K562 (cell line): ENCODE measurements at regions not wholly inside any gene's neighbourhood (a gene's known extent, or its start where the extent isn't known, plus 50 kb on each side); places are given as distances from the start of the nearest gene placed in this dataset.

Experiments used
- ATAC-seq: fragments of 200-7000 bp; cut with Tn5 transposase; 3 replicates; pipeline ENCODE4 v1.9.1; 2020; ENCODE audit warnings: moderate library complexity
- BruUV-seq: library from RNA; stranded (reverse); fragments of 400-500 nt; replicated peaks from 2 replicates; lab custom pipeline; 2021; lab: Mats Ljungman, UMichigan
- CTCF ChIA-PET: fragments of 300-600 bp; formaldehyde crosslinking; extraction: SDS; loops from one replicate; lab custom pipeline; 2021; ENCODE audit warnings: low intra/inter-chr PET ratio; lab: Yijun Ruan, JAX
- POLR2A ChIA-PET: fragments of 300-600, 350-650 bp; sonication (Branson Sonifier 250); formaldehyde crosslinking; extraction: SDS; loops from one replicate; lab custom pipeline; 2021; ENCODE audit warnings: antibody characterized with exemption, inconsistent platforms; lab: Yijun Ruan, JAX
- DNase-seq, 4 experiments: peaks; one replicate each; pipeline versions ENCODE4 v3.0.0 to v3.0.0-alpha.2; 2011 to 2018; ENCODE audit warnings: low spot score in 3 of 4, mixed read lengths in 3 of 4; ENCODE audit errors: extremely low read depth in 1 of 4
- FAIRE-seq: peaks from 2 replicates; lab custom pipeline; 2011; peaks lifted over from hg19 to GRCh38; lab: Jason Lieb, UNC
- H2AFZ ChIP-seq: 2 replicates; pipeline ENCODE4 v1.6.0; 2011; ENCODE audit warnings: low read depth, low read length, control low read depth, inconsistent platforms
- H3K27ac ChIP-seq: fragments of 200-600 bp; 3 replicates; pipeline ENCODE4 v1.8.0; 2011; ENCODE audit warnings: low read depth, mild to moderate bottlenecking, control low read depth, inconsistent platforms, low read length, moderate library complexity, mixed read lengths; ENCODE audit errors: extremely low read depth
- H3K27me3 ChIP-seq, 2 experiments: fragments of 300-600 bp in 1 of 2; 2 replicates in 1 of 2; 3 replicates in 1 of 2; pipeline versions ENCODE4 v1.6.0 to v1.8.0; 2011; ENCODE audit warnings: inconsistent platforms in 2 of 2, low read length in 2 of 2, mild to moderate bottlenecking in 1 of 2, mixed read lengths in 1 of 2, moderate library complexity in 1 of 2; ENCODE audit not compliant: control insufficient read depth in 2 of 2, insufficient read depth in 2 of 2
- H3K36me3 ChIP-seq: fragments of 300-600 bp; 3 replicates; pipeline ENCODE4 v1.8.0; 2011; ENCODE audit warnings: mild to moderate bottlenecking, low read length, inconsistent platforms; ENCODE audit not compliant: control insufficient read depth, insufficient read depth
- H3K4me1 ChIP-seq, 2 experiments: fragments of 200-600 bp in 1 of 2; replicated peaks in 1 of 2; 2 replicates in 1 of 2; 3 replicates in 1 of 2; pipeline versions ENCODE4 v1.5.1 to v1.8.0; 2011; ENCODE audit warnings: inconsistent platforms in 2 of 2, low read length in 2 of 2, mild to moderate bottlenecking in 1 of 2, mixed read lengths in 1 of 2, moderate library complexity in 1 of 2; ENCODE audit not compliant: control insufficient read depth in 2 of 2, insufficient read depth in 2 of 2
- H3K4me2 ChIP-seq: 2 replicates; pipeline ENCODE4 v1.6.1; 2011; ENCODE audit warnings: low read length, control low read depth, inconsistent platforms, mixed read lengths; ENCODE audit not compliant: insufficient read depth
- H3K4me3 ChIP-seq: fragments of 200-600 bp; sonication (generic), shearing (Covaris generic); 2 replicates; pipeline ENCODE4 v1.5.1; 2016; ENCODE audit warnings: control low read depth, inconsistent platforms
- H3K79me2 ChIP-seq: fragments of 200-600 bp; 3 replicates; pipeline ENCODE4 v1.8.0; 2011; ENCODE audit warnings: low read length, inconsistent platforms; ENCODE audit not compliant: control insufficient read depth, insufficient read depth
- H3K9ac ChIP-seq, 2 experiments: 2 replicates each; pipeline versions ENCODE4 v1.6.0 to v1.6.1; 2011; ENCODE audit warnings: low read depth in 2 of 2, low read length in 2 of 2, control low read depth in 1 of 2, inconsistent platforms in 1 of 2, mild to moderate bottlenecking in 1 of 2, mixed read lengths in 1 of 2; ENCODE audit not compliant: insufficient read depth in 1 of 2
- H3K9me1 ChIP-seq: one replicate; pipeline ENCODE4 v1.6.0; 2011; ENCODE audit warnings: inconsistent platforms, mild to moderate bottlenecking, low read length, moderate library complexity; ENCODE audit not compliant: control insufficient read depth, insufficient read depth
- H3K9me3 ChIP-seq: replicated peaks from 2 replicates; pipeline ENCODE4 v1.5.1; 2011; ENCODE audit warnings: low read depth, low read length, inconsistent platforms; ENCODE audit not compliant: control insufficient read depth, insufficient read depth
- H4K20me1 ChIP-seq: replicated peaks from 2 replicates; pipeline ENCODE4 v1.6.1; 2011; ENCODE audit warnings: low read length, inconsistent platforms, mixed read lengths; ENCODE audit not compliant: control insufficient read depth, insufficient read depth
- ESRRB ChIP-seq: fragments of 250-450 bp; sonication (Bioruptor Pico); IDR thresholded peaks from 2 replicates; pipeline ENCODE4 v1.5.0; 2020; ENCODE audit warnings: mild to moderate bottlenecking, moderate library complexity, borderline replicate concordance
- NR2C2 ChIP-seq, 2 experiments: fragments of 200-800 bp in 1 of 2; sonication (Bioruptor generic) in 1 of 2; sonication (generic) in 1 of 2; formaldehyde crosslinking in 1 of 2; IDR thresholded peaks; 2 replicates each; pipeline versions ENCODE4 v1.6.1 to v1.8.0; 2016 to 2022; ENCODE audit warnings: mild to moderate bottlenecking in 1 of 2, missing compliant biosample characterization in 1 of 2, missing genetic modification characterization in 1 of 2, missing genetic modification reagents in 1 of 2
- POLR2AphosphoS5 ChIP-seq: IDR thresholded peaks from 2 replicates; pipeline ENCODE4 v1.6.1; 2011; ENCODE audit warnings: mild to moderate bottlenecking, low read depth, low read length, moderate library complexity; ENCODE audit not compliant: control insufficient read depth, insufficient read depth
- RFX7 ChIP-seq: fragments of 250-450 bp; sonication (Bioruptor Pico); IDR thresholded peaks from 2 replicates; pipeline ENCODE4 v1.5.1; 2021; ENCODE audit warnings: mild to moderate bottlenecking
- SP1 ChIP-seq: sonication (generic); formaldehyde crosslinking; IDR thresholded peaks from 2 replicates; pipeline ENCODE4 v1.8.1; 2022; ENCODE audit warnings: mild to moderate bottlenecking, missing genetic modification reagents
- ZNF224 ChIP-seq: sonication (generic); formaldehyde crosslinking; IDR thresholded peaks from 2 replicates; pipeline ENCODE4 v1.8.0; 2022; ENCODE audit warnings: mild to moderate bottlenecking, missing genetic modification reagents
- WGBS: fragments of 100-300 bp; shearing (Covaris generic); methylation state at CpG from one replicate; pipeline ENCODE4 v1.1.6; 2016; ENCODE audit warnings: low coverage, mixed read lengths; ENCODE audit not compliant: insufficient coverage; ENCODE audit errors: missing lambda C conversion rate; 5-methylcytosine and 5-hydroxymethylcytosine counted together
- in situ Hi-C: fragments of 300-500 bp; cut with MboI; formaldehyde crosslinking; loops from 4 replicates; pipeline ENCODE4 v1.15.0; 2018; ENCODE audit warnings: inconsistent platforms, mixed read lengths
- intact Hi-C: fragments of 100-400 bp; cut with micrococcal nuclease; formaldehyde crosslinking; loops from 2 replicates; pipeline ENCODE4 v1.14.2; 2022

DNA sequence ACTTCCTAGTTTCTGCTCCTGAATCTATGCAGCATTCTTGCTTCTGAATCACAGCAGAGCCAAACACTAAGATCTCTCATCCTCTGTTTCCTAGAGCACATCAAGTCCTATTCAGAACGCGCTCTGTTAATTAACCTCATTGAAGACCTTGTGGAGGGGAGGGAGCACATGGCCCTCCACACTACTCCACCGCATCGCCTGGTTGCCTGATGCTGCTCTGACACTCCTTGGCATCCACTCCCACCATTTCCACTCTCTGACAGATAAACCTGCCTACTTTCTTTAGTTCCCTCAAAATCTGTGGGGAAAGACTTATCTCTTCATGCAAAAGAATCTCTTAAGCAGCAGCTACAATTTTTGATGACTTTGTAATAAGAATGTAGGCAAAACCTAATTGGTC lies 802.3 kb upstream of the GYPC start (continued):
- TF ChIP-seq POLR2AphosphoS5: no peak
- TF ChIP-seq NR2C2 (CRISPR knock-in tag; IDR thresholded peaks at IDR 0.05): no peak
- no peak for TF ChIP-seq NR2C2 (tag; IDR thresholded peaks at IDR 0.05)
- no peak for TF ChIP-seq ZNF224 (CRISPR knock-in tag)

DNA sequence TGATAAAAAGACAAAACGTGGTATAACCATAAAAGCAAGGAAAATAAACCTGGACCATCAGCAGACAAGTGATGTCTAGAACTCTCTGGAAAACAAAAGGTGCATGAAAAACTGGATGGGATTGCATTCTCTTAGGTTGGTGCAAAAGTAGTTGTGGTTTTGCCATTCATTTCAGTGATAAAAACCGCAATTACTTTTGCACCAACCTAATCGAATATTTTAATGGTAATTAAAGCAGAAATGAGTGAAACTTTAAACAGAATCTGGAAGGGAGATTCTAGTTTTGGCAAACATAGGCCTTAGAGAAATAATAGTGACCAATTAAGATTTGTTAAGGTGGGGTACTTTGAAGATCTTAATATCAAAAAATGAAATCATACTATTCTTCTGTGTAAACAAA lies 800.8 kb upstream of the GYPC start:
- ATAC-seq (no peak), DNase-seq (no peak), FAIRE-seq (no peak)
- intact Hi-C loops: no loop called here
- Histone ChIP-seq H3K4me2 (no peak overlapping the region), H3K9me3 (no peaks in the 10 kb centered on the region), H4K20me1 (no peaks in the 10 kb centered on the region), H2AFZ (no peak overlapping the region), H3K27ac (no peak overlapping the region), H3K79me2 (no peaks in the 10 kb centered on the region), H3K4me1 (no peaks in the 10 kb centered on the region), H3K27me3 (no peaks in the 10 kb centered on the region), H3K36me3 (no peaks in the 10 kb centered on the region), H3K9ac (no peak overlapping the region), H3K9me1 (no peaks in the 10 kb centered on the region), H3K4me3 (no peak overlapping the region)
- in situ Hi-C loops: no loop called here
- TF ChIP-seq SP1 (CRISPR knock-in tag) (no peak), RFX7 (no peak), ESRRB (CRISPR knock-in tag) (no peak)
- ChIA-PET POLR2A (no interaction called here), CTCF (no interaction called here)
- BruUV-seq: no TSS peak
- WGBS: 0% methylated on average over 3 of the region's 3 CpGs
